Epidermal melanocyte (primary cell): ENCODE measurements at regions not wholly inside any gene's neighbourhood (a gene's known extent, or its start where the extent isn't known, plus 50 kb on each side); places are given as distances from the start of the nearest gene placed in this dataset.
"Not testable (repeated sequence)": the region's sequence is repeated elsewhere in the genome, so short reads cannot be mapped to it uniquely, and the experiment has no call there.

Experiments used
- DNase-seq: peaks from one replicate; pipeline ENCODE4 v3.0.0; 2011; ENCODE audit warnings: low spot score; ENCODE audit not compliant: insufficient read length

DNA sequence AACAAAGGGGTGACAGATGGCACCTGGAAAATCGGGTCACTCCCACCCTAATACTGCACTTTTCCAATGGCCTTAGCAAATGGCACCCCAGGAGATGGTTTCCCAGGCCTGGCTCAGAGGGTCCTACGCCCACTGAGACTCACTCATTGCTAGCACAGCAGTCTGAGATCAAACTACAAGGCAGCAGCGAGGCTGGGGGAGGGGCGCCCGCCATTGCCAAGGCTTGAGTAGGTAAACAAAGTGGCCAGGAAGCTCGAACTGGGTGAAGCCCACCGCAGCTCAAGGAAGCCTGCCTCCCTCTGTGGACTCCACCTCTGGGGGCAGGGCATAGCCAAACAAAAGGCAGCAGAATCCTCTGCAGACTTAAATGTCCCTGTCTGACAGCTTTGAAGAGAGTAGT lies 467.2 kb downstream of the EPHA7 start:
- not testable (repeated sequence) for DNase-seq

GRCh38 chr6:92945799-92946198 lies 473.6 kb downstream of the EPHA7 start:
- no peak for DNase-seq

DNA sequence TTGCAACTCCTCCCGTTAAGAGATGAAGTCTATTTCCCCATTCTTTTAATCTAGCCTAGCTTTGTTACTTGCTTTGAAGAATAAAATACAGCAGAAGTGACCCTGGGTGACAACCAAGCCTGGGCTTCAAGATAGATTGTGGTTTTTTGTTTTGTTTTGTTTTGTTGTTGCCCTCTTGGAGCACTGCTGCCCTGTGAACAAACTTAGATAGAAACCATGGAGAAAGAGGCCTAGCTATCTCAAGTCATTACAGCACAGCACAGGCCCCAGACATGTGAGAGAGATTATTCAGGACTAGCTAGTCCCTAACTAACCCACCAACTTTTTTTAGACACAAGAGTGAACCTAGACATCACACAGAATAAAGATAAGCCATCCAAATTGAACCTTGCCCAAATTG lies 475.2 kb downstream of the EPHA7 start:
- no peak for DNase-seq

GRCh38 chr6:92942549-92942948 lies 476.8 kb downstream of the EPHA7 start:
- DNase-seq = no peak

GRCh38 chr6:92934625-92935024 lies 484.7 kb downstream of the EPHA7 start:
- DNase-seq = no peak

GRCh38 chr6:92930171-92930570 lies 489.2 kb downstream of the EPHA7 start:
- DNase-seq = no peak

GRCh38 chr6:92922216-92922806 lies 497.0 kb downstream of the EPHA7 start:
- DNase-seq = no peak

GRCh38 chr6:92915466-92915865 lies 503.9 kb downstream of the EPHA7 start:
- DNase-seq = no peak

DNA sequence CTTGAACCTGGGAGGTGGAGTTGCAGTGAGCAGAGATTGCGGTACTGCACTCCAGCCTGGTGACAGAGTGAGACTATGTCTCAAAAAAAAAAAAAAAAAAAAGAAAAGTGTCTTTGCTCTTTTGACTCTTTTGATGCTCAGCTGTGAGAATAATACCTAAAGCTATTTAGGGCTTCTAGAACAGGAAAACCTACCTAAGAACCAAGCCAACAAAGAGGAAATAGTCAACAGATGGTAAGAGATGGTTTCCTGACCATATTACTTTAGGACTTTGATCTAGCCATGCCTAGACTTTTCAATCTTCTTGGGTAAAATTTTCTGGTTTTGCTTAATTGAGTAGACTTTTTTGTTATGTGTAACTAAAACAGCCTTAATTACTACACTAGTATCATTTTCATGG lies 508.1 kb downstream of the EPHA7 start:
- no peak for DNase-seq

GRCh38 chr6:92910646-92911045 lies 508.7 kb downstream of the EPHA7 start:
- no peak for DNase-seq

DNA sequence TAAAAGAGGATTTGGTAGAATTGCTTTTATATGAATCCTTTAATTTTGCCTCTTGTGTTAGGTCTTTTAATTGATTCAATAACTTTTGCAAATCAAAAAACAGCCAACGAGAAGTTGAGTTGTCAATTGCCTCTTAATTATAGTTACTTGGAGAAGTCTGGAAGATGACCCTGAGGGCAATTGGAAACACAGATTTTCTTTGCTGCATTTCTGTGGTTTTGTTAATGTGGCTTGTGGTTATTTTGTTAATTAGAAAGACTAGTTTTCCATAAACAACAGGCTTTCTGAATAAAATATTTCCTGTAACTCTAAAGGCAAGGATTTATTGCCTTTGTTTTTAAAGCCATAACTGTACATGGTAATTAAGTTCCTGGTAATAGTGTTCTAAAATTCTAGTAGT lies 513.0 kb downstream of the EPHA7 start:
- DNase-seq = no peak

DNA sequence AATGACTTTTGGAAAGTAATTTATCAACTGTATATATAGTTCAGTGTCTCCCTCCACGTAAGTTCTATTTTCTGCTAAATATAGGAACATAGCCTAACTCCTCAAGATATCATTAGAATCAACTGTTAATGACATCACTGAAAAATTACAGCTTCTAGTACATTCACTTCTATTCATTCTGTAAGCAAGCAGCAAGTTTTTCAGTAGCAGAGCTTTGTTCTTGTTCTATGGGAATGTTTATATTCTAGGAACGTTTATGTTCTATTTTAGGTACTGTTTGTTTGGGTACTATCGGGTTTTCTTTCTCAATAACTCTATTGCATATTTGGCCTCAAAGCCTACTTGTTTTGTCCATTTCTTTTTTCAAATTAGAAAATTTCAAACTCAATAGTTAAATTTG lies 525.6 kb downstream of the EPHA7 start:
- DNase-seq = no peak

- DNase-seq = no peak
Observed at GRCh38 chr6:92892626-92893170, 526.7 kb downstream of the EPHA7 start.

DNA sequence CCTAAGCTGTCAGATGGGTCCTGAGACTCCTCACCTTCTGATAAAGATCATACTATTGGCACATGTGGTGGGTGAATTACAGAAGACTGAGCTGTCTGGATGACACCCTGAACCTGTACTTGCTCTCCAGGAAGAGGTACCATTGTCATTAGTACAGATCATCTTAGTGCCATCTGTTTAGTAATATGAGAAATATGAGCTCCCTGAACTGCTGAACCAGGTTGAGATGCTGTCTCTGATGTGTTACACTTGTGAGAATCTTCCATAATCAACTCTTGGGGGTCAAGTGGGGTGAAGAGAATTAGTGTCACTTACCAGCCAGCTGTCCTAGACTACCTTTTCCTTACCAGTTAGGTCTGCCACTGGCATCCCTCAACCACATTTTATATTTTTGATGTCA lies 531.0 kb downstream of the EPHA7 start:
- DNase-seq = no peak

DNA sequence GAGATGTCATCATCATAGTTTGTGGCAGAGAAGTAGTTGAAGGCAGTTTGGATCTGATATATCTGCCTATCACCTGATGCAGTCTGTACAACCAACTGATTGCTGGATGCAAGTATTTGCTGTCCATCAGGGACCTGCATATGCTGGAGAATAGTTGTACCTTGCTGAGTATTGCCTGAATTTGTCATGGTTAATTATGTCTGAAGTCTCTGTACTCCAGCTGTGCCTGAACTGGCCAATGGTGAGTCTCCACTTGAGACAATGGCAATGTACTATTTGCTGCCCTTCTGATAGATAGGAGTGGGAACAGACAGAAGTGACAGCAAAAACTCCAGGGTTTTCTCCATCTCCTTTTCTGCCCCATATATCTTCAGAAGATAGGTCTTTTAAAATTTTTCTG lies 531.5 kb downstream of the EPHA7 start:
- no peak for DNase-seq

- no peak for DNase-seq
Observed at GRCh38 chr6:92879526-92879925, 539.8 kb downstream of the EPHA7 start.

- DNase-seq = no peak
Observed at GRCh38 chr6:92864966-92865555, 554.3 kb downstream of the EPHA7 start.

- DNase-seq = no peak
Observed at GRCh38 chr6:92849636-92850035, 569.7 kb downstream of the EPHA7 start.

DNA sequence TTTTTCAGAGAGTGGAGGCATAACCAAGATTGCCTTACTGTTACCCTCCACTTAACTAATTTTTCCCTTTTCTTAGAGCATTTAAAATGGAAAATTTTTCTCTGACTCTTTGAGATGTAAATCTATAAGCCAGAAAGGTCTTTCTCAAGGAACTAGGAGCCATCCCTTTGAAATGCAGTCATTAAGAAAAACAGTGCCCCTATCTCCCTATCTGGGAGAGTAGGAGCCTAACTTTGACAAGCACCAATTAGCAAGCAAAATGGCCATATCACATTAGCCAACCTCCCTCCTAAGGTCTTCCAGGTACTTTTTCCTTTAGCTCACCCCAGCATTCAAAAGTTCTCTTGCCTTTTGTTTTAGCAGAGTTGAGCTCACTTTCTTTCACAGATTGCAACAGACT lies 570.5 kb downstream of the EPHA7 start:
- no peak for DNase-seq

- no peak for DNase-seq
Observed at GRCh38 chr6:92848459-92848858, 570.9 kb downstream of the EPHA7 start.

- DNase-seq = no peak
Observed at GRCh38 chr6:92847988-92848387, 571.4 kb downstream of the EPHA7 start.

GRCh38 chr6:92840246-92840930 lies 579.0 kb downstream of the EPHA7 start:
- no peak for DNase-seq

GRCh38 chr6:92828788-92829187 lies 590.6 kb downstream of the EPHA7 start:
- DNase-seq = no peak
